GM13976 (cell line): ENCODE measurements at regions not wholly inside any gene's neighbourhood (a gene's known extent, or its start where the extent isn't known, plus 50 kb on each side); places are given as distances from the start of the nearest gene placed in this dataset.

Source experiments
- DNase-seq: peaks from one replicate; pipeline ENCODE4 v3.0.0; 2012; ENCODE audit warnings: low spot score
- CTCF ChIP-seq: IDR thresholded peaks from 2 replicates; pipeline ENCODE4 v1.5.1; 2012; ENCODE audit warnings: borderline replicate concordance, mild to moderate bottlenecking; ENCODE audit not compliant: insufficient read depth; ENCODE audit errors: extremely low read depth, missing control alignments, control extremely low read depth
- in situ Hi-C: fragments of 300-500 bp; cut with MboI; formaldehyde crosslinking; loops from one replicate; pipeline ENCODE4 v1.12.0; 2022; ENCODE audit warnings: low sequenced_read_pairs, mixed read lengths, inconsistent platforms; ENCODE audit not compliant: unreplicated experiment

GRCh38 chrX:39992300-39992699, 105.5 kb downstream of the BCOR start:
- in situ Hi-C loops = no loop called here
- TF ChIP-seq CTCF = no peak
- no peak for DNase-seq

- in situ Hi-C loops = no loop called here
- no peak for TF ChIP-seq CTCF
- DNase-seq = no peak
Measured at GRCh38 chrX:39995457-39995856, 102.3 kb downstream of the BCOR start.

DNA sequence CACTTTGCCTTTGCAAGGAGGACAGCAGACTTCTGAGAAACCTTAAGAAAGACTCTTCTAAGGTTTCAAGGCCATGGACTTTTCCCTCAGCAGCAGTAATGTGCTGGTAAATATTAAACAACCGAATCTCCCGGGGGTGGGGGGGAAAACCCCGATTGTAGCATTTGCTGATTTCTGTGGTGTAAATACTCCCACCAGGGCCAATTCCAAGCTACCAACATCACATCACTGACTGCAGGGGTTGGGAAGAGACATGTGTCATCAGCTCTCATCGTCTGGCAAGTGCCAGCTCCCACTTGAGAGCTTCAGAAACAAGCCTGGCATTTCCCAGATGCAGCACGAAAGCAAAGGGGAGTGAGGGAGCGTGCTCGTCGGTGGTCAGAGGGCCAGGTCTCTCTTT, 101.2 kb downstream of the BCOR start:
- TF ChIP-seq CTCF = no peak
- in situ Hi-C loops = no loop called here
- no peak for DNase-seq

DNA sequence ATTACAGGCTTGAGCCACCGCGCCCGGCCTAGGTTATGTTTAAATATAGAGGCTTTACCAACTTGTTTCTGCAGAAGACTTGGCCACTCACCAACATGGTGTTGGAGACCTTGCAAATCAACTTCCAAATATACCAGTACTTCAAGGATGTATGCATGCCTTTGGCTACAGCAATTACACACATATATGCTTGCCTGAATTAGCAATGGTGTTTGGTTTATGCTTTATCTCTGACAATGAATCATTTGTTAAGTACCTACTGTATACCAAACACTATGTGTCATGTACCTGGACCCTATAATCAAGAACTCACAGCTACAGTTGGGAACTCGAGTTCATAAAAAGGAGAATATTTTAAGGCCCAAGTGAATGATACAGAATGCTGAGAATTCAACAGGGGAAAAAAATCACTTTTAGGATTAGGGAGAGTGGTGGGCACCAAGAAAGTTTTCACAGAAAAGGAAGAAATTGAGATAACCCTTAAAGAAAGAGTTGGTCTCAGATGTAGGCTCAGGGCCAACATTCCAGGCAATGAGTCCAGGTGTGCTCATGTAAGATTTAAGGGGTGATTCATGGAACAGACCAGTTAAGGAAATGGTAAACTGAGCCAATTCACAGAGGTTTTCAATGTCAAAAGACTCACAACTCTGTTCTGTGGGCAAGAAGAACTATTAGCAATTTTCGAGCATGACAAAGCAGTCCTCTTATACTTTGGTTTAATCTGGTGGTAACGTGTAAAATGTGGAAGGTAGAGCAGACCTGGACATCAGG, 98.9 kb downstream of the BCOR start:
- no peak for TF ChIP-seq CTCF
- no peak for DNase-seq
- in situ Hi-C loops = no loop called here
